ENCODE measurements at regions not wholly inside any gene's neighbourhood (a gene's known extent, or its start where the extent isn't known, plus 50 kb on each side); places are given as distances from the start of the nearest gene placed in this dataset.

- TF ChIP-seq CTCF (IDR thresholded peaks at IDR 0.05): no peak
- no peak for TF ChIP-seq POLR2A (IDR thresholded peaks at IDR 0.05)
These were observed 117.9 kb downstream of the RHOU start for GRCh38 chr1:228853191-228853590.
